Heart right ventricle (tissue), 16 donors: ENCODE measurements at regions not wholly inside any gene's neighbourhood (a gene's known extent, or its start where the extent isn't known, plus 50 kb on each side); places are given as distances from the start of the nearest gene placed in this dataset.

ENCODE experiments used
- ATAC-seq, 8 donors: fragments of 200-7000 bp; cut with Tn5 transposase; one replicate each; pipeline ENCODE4 v1.9.1; 2020; ENCODE audit warnings: mild to moderate bottlenecking in 8 of 8, moderate library complexity in 8 of 8, moderate number of reproducible peaks in 1 of 8
- DNase-seq, 2 donors: peaks; one replicate each; pipeline ENCODE4 v3.0.0-alpha.2; 2020
- H3K27ac ChIP-seq, 10 donors: fragments of 200-600 bp; sonication (generic) in 2 of 10; one replicate each; pipeline versions ENCODE4 v1.5.0 to v1.8.0; 2020 to 2022; ENCODE audit warnings: mild to moderate bottlenecking in 3 of 10
- H3K27me3 ChIP-seq, 7 donors: fragments of 200-600 bp; one replicate each; pipeline ENCODE4 v1.8.0; 2021 to 2022; ENCODE audit warnings: mild to moderate bottlenecking in 2 of 7
- H3K36me3 ChIP-seq, 9 donors: fragments of 200-600 bp; sonication (generic) in 1 of 9; one replicate each; pipeline versions ENCODE4 v1.5.0 to v1.8.0; 2020 to 2022; ENCODE audit warnings: mild to moderate bottlenecking in 2 of 9
- H3K4me1 ChIP-seq, 9 donors: fragments of 200-600 bp; sonication (generic) in 1 of 9; one replicate each; pipeline versions ENCODE4 v1.5.0 to v1.8.0; 2020 to 2022; ENCODE audit warnings: mild to moderate bottlenecking in 4 of 9
- H3K4me3 ChIP-seq, 10 donors: fragments of 200-600 bp; sonication (generic) in 2 of 10; one replicate each; pipeline versions ENCODE4 v1.5.0 to v1.8.0; 2020 to 2022; ENCODE audit warnings: mild to moderate bottlenecking in 7 of 10, moderate library complexity in 2 of 10
- H3K9me3 ChIP-seq, 11 donors: fragments of 200-600 bp in 10 of 11; sonication (generic) in 2 of 11; one replicate each; pipeline versions ENCODE4 v1.5.0 to v1.8.0; 2013 to 2022; ENCODE audit warnings: mild to moderate bottlenecking in 2 of 11, control low read depth in 1 of 11, moderate library complexity in 1 of 11
- WGBS, 2 donors: extraction: QIAGEN DNeasy Blood & Tissue Kit; methylation state at CpG; one replicate each; pipeline ENCODE4 v1.1.7; 2013; ENCODE audit warnings: inconsistent platforms in 1 of 2; 5-methylcytosine and 5-hydroxymethylcytosine counted together
- intact Hi-C, 10 donors: fragments of 100-400 bp; cut with DNase I; formaldehyde crosslinking; loops; one replicate each; pipeline versions ENCODE4 v1.11.1 to v1.14.2; 2022
- TF ChIP-seq, protein P1 (sequence below), 9 donors: fragments of 200-600 bp; sonication (generic) in 2 of 9; IDR thresholded peaks; one replicate each; pipeline versions ENCODE4 v1.5.0 to v1.8.0; 2021 to 2022; ENCODE audit warnings: antibody characterized with exemption in 9 of 9, mild to moderate bottlenecking in 5 of 9, moderate library complexity in 1 of 9
- donor health status: Arrhythmogenic right ventricular cardiomyopathy.
- donor health status: ischemic (EF 13 %, LVEDD 7.1; RV severe dilation, severe dysfunction).
- donor health status: healthy with polysubstance abuse.
- donor health status: DM: no; HTN: yes; CAD: no.
- donor health status: DM: no; HTN: no; CAD: no.
- donor health status: ischemic (EF 25% LVEDD 6.9; RV normal size, moderate dysfunction).
- donor health status: ischemic (EF 25% LVEDD 5.7; RV mildly dilated, moderate dysfunction).
- donor health status: healthy.
- donor health status: DM: yes; HTN: yes; CAD: no.
- donor health status: Ischemic cardiomyopathy.
- donor health status: ischemic (EF 35%, LVEDD 5.7; RV mildly dilated, moderate dysfunction).
- donor health status: nonischemic (EF 11% LVEDD 7.7; RV severe dilation, severe dysfunction).
- donor health status: DM: yes; HTN: yes; CAD: no.
- donor health status: PGD.
- donor health status: ischemic (EF 29% LVEDD 5.4; RV normal size, mild dysfunction).
- donor health status: nonischemic (EF 23%, LVEDD 6.1; RV moderate dilation, normal function).

DNA sequence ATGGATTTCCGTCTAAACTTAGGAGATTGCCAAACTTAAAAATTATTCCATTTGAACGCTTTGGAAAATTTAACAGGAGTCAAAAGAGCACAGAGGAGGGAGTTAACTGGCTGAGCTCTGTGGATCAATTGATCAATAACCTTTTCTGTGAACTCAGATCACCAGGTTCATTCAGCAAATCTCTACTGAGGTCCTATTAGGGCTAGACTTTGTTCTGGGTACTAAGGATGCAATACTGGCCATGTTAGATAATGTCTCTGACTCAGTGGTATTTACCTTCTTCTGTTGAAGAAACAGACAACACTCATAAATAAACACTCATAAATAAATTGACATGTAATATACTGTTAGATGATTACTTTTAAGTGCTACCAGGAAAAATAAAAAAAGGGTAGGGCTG is 323.4 kb upstream of the SUCLG2 start:
- ATAC-seq (no peak), DNase-seq (no peak)
- intact Hi-C loops: no loop called here

DNA sequence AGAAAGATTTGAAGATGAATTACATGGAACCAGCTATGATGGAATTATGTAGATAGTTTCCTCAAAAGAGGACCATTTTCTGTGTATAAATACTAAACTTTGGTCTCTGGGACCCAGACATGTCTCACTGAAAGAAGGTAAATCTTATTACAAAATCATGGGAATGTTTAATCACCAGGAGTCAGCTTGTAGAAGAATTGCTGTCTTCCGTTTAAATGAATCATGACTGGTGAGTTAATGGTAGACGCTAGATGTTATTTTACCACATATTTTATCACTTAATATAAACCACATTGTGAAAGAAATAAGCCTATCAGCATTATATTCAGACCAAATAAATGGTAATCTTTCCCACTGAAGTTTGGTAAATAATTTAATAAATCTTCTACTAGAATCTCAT is 322.3 kb upstream of the SUCLG2 start:
- H3K27ac ChIP-seq: no peak overlapping the region
- no peaks in the 10 kb centered on the region for H3K27me3 ChIP-seq
- no peak overlapping the region for H3K4me3 ChIP-seq
- H3K36me3 ChIP-seq: no peaks in the 10 kb centered on the region
- 86 to 93% methylated on average over 2 of the region's 2 CpGs for WGBS, 2 donors
- TF ChIP-seq, protein P1, sequence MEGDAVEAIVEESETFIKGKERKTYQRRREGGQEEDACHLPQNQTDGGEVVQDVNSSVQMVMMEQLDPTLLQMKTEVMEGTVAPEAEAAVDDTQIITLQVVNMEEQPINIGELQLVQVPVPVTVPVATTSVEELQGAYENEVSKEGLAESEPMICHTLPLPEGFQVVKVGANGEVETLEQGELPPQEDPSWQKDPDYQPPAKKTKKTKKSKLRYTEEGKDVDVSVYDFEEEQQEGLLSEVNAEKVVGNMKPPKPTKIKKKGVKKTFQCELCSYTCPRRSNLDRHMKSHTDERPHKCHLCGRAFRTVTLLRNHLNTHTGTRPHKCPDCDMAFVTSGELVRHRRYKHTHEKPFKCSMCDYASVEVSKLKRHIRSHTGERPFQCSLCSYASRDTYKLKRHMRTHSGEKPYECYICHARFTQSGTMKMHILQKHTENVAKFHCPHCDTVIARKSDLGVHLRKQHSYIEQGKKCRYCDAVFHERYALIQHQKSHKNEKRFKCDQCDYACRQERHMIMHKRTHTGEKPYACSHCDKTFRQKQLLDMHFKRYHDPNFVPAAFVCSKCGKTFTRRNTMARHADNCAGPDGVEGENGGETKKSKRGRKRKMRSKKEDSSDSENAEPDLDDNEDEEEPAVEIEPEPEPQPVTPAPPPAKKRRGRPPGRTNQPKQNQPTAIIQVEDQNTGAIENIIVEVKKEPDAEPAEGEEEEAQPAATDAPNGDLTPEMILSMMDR (IDR thresholded peaks at IDR 0.05): no peak
- intact Hi-C loops: no loop called here
- DNase-seq (no peak), ATAC-seq (no peak)
- H3K4me1 ChIP-seq: no peaks in the 10 kb centered on the region
- H3K9me3 ChIP-seq: no peaks in the 10 kb centered on the region

More for the DNA sequence above, 323.4 kb upstream of the SUCLG2 start:
- TF ChIP-seq, protein P1 (IDR thresholded peaks at IDR 0.05): no peak
- H3K4me1 ChIP-seq: no peaks in the 10 kb centered on the region
- no peaks in the 10 kb centered on the region for H3K36me3 ChIP-seq
- 85 to 86% methylated on average over 2 of the region's 2 CpGs for WGBS, 2 donors
- H3K27me3 ChIP-seq: no peaks in the 10 kb centered on the region
- no peak overlapping the region for H3K4me3 ChIP-seq
- H3K27ac ChIP-seq: no peak overlapping the region
- H3K9me3 ChIP-seq: no peaks in the 10 kb centered on the region

DNA sequence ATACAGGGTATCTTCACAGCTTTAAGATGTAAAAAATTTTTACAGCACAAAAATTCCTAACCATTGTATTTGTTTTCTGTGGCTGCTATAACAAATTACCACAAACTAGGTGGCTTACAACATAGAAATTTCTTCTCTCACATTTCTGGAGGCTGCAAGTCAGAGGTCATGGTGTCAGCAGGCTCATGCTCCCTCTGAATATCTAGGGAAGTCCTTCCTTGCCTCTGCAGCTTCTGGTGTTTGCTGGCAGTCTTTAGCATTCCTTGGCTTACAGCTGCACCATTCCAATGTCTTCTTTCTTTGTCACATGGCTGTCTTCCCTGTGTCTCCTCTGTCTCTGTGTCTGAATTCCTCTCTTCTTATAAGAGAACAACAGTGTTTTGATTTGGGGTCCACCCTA is 310.2 kb upstream of the SUCLG2 start:
- TF ChIP-seq, protein P1 (IDR thresholded peaks at IDR 0.05): no peak
- intact Hi-C loops: no loop called here

DNA sequence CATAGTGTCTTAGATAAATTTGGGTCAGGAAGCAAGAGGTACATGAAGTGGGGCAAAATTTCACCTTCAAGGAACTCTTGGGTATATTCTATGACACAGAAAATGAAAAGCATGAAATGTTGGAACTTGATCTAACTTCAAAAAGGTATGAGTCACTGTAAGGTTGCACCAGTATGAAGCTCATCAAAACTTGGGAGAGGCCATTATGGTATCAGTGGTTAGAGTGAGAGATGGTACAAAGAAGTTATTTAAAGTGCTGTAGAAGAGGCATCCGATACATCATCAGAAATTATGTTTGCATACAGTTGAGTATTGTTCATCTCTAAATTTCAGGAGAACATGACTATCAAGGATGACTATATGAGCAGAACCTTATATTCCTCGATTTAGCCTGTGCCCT is 302.9 kb upstream of the SUCLG2 start:
- Histone ChIP-seq H3K4me3 (no peak overlapping the region), H3K4me1 (no peaks in the 10 kb centered on the region), H3K27me3 (no peaks in the 10 kb centered on the region), H3K36me3 (no peaks in the 10 kb centered on the region), H3K9me3 (peaks cover 0 to 68% (median 4%) of the 10 kb centered on the region in 11 donors), H3K27ac (no peak overlapping the region)
- TF ChIP-seq, protein P1 (IDR thresholded peaks at IDR 0.05): no peak
- ATAC-seq: no peak
- DNase-seq: no peak
- WGBS, 2 donors: 71 to 76% methylated on average over 2 of the region's 2 CpGs
- intact Hi-C loops: no loop called here

More for the DNA sequence above, 310.2 kb upstream of the SUCLG2 start:
- Histone ChIP-seq H3K4me3 (no peak overlapping the region), H3K27me3 (no peaks in the 10 kb centered on the region), H3K27ac (no peak overlapping the region), H3K4me1 (no peaks in the 10 kb centered on the region), H3K36me3 (no peaks in the 10 kb centered on the region), H3K9me3 (peaks cover 0 to 33% (median 4%) of the 10 kb centered on the region in 11 donors)
- ATAC-seq: no peak
- no peak for DNase-seq
